IMR-90 (cell line): ENCODE measurements at regions not wholly inside any gene's neighbourhood (a gene's known extent, or its start where the extent isn't known, plus 50 kb on each side); places are given as distances from the start of the nearest gene placed in this dataset.

ENCODE experiments used
- ATAC-seq: fragments of 200-7000 bp; cut with Tn5 transposase; 2 replicates; pipeline ENCODE4 v1.9.1; 2020; ENCODE audit warnings: low read depth, mild to moderate bottlenecking, moderate library complexity
- BruUV-seq: library from RNA; stranded (reverse); fragments of 400-500 nt; replicated peaks from 2 replicates; lab custom pipeline; 2021; lab: Mats Ljungman, UMichigan
- CTCF ChIA-PET: fragments of 300-600 bp; formaldehyde crosslinking; extraction: SDS; loops from one replicate; lab custom pipeline; 2021; ENCODE audit warnings: antibody characterized with exemption; lab: Yijun Ruan, JAX
- POLR2A ChIA-PET: fragments of 300-600 bp; sonication (Branson Sonifier 250); formaldehyde crosslinking; loops from one replicate; lab custom pipeline; 2022; ENCODE audit warnings: antibody characterized with exemption; ENCODE audit not compliant: unreplicated experiment; lab: Charles Lee
- DNase-seq: peaks from one replicate; pipeline ENCODE4 v3.0.0; 2013
- H2AFZ ChIP-seq: replicated peaks from 2 replicates; pipeline ENCODE3; 2013; ENCODE audit warnings: low read length, mild to moderate bottlenecking; ENCODE audit not compliant: poor library complexity
- H2AK5ac ChIP-seq: 2 replicates; pipeline ENCODE4 v1.6.1; 2013; ENCODE audit warnings: low read depth, low read length, inconsistent platforms
- H2AK9ac ChIP-seq: replicated peaks from 2 replicates; pipeline ENCODE3; 2013; ENCODE audit warnings: mild to moderate bottlenecking, low read depth, low read length, moderate library complexity; ENCODE audit not compliant: poor library complexity
- H2BK120ac ChIP-seq: 2 replicates; pipeline ENCODE4 v1.6.1; 2013; ENCODE audit warnings: low read depth, low read length, inconsistent platforms
- H2BK15ac ChIP-seq: 3 replicates; pipeline ENCODE4 v1.6.1; 2013; ENCODE audit warnings: low read depth, low read length, inconsistent platforms
- H2BK20ac ChIP-seq: 2 replicates; pipeline ENCODE4 v1.6.1; 2013; ENCODE audit warnings: low read depth, mild to moderate bottlenecking, inconsistent platforms, low read length, moderate library complexity
- H2BK5ac ChIP-seq: 2 replicates; pipeline ENCODE4 v1.6.1; 2013; ENCODE audit warnings: mild to moderate bottlenecking, low read depth, low read length, inconsistent platforms; ENCODE audit not compliant: poor library complexity, severe bottlenecking
- H3K14ac ChIP-seq: replicated peaks from 2 replicates; pipeline ENCODE4 v1.6.1; 2013; ENCODE audit warnings: low read depth, low read length, inconsistent platforms
- H3K18ac ChIP-seq: 2 replicates; pipeline ENCODE4 v1.6.1; 2013; ENCODE audit warnings: low read depth, low read length, control low read depth
- H3K23ac ChIP-seq: 2 replicates; pipeline ENCODE4 v1.6.1; 2013; ENCODE audit warnings: low read depth, low read length, inconsistent platforms
- H3K27ac ChIP-seq: 2 replicates; pipeline ENCODE4 v1.5.1; 2013; ENCODE audit warnings: mild to moderate bottlenecking, control low read depth, low read length; ENCODE audit not compliant: insufficient read depth
- H3K27me3 ChIP-seq: 2 replicates; pipeline ENCODE4 v1.6.1; 2013; ENCODE audit warnings: low read length; ENCODE audit not compliant: control insufficient read depth, insufficient read depth
- H3K36me3 ChIP-seq: 2 replicates; pipeline ENCODE4 v1.6.1; 2013; ENCODE audit warnings: low read length, mixed read lengths; ENCODE audit not compliant: control insufficient read depth, insufficient read depth
- H3K4ac ChIP-seq: 2 replicates; pipeline ENCODE4 v1.6.1; 2013; ENCODE audit warnings: low read depth, low read length, inconsistent platforms
- H3K4me1 ChIP-seq: 2 replicates; pipeline ENCODE4 v1.6.1; 2013; ENCODE audit warnings: low read length, mixed read lengths; ENCODE audit not compliant: control insufficient read depth, insufficient read depth
- H3K4me2 ChIP-seq: 2 replicates; pipeline ENCODE4 v1.6.1; 2013; ENCODE audit warnings: low read depth, mild to moderate bottlenecking, control low read depth, low read length, moderate library complexity
- H3K4me3 ChIP-seq: 2 replicates; pipeline ENCODE4 v1.5.1; 2013; ENCODE audit warnings: low read depth, mild to moderate bottlenecking, control low read depth, low read length, moderate library complexity; ENCODE audit not compliant: insufficient read depth
- H3K56ac ChIP-seq: 2 replicates; pipeline ENCODE4 v1.6.1; 2013; ENCODE audit warnings: low read length, inconsistent platforms; ENCODE audit not compliant: insufficient read depth; ENCODE audit errors: extremely low read depth
- H3K79me1 ChIP-seq, 2 experiments: 2 replicates each; pipeline ENCODE4 v1.6.1; 2013; ENCODE audit warnings: low read length in 2 of 2, inconsistent platforms in 1 of 2, low read depth in 1 of 2
- H3K9ac ChIP-seq: 2 replicates; pipeline ENCODE4 v1.6.1; 2013; ENCODE audit warnings: low read depth, low read length, control low read depth
- H3K9me1 ChIP-seq: 2 replicates; pipeline ENCODE4 v1.6.1; 2013; ENCODE audit warnings: low read length, inconsistent platforms; ENCODE audit not compliant: insufficient read depth
- H3K9me3 ChIP-seq: 2 replicates; pipeline ENCODE4 v1.6.1; 2013; ENCODE audit warnings: low read length; ENCODE audit not compliant: control insufficient read depth, insufficient read depth
- H4K20me1 ChIP-seq: 2 replicates; pipeline ENCODE4 v1.6.1; 2013; ENCODE audit warnings: low read length, inconsistent platforms; ENCODE audit not compliant: insufficient read depth
- H4K5ac ChIP-seq: 2 replicates; pipeline ENCODE4 v1.6.1; 2013; ENCODE audit warnings: mild to moderate bottlenecking, low read depth, low read length, control low read depth
- H4K8ac ChIP-seq, 2 experiments: 2 replicates each; pipeline ENCODE4 v1.6.1; 2013; ENCODE audit warnings: low read depth in 2 of 2, low read length in 2 of 2, control low read depth in 1 of 2, inconsistent platforms in 1 of 2
- H4K91ac ChIP-seq: 2 replicates; pipeline ENCODE4 v1.6.1; 2013; ENCODE audit warnings: low read depth, low read length, inconsistent platforms; ENCODE audit not compliant: insufficient read depth
- BHLHE40 ChIP-seq: fragments of 150-350 bp; IDR thresholded peaks from 2 replicates; pipeline ENCODE4 v1.6.1; 2016; ENCODE audit warnings: mild to moderate bottlenecking, low read depth, low read length
- CEBPB ChIP-seq: IDR thresholded peaks from 2 replicates; pipeline ENCODE4 v1.6.1; 2012; ENCODE audit warnings: low read depth, low read length, improper control_type of control experiment
- CHD1 ChIP-seq: IDR thresholded peaks from 2 replicates; pipeline ENCODE4 v1.6.1; 2012; ENCODE audit warnings: low read depth, low read length, improper control_type of control experiment
- CTCF ChIP-seq: conservative IDR thresholded peaks from 2 replicates; pipeline ENCODE4 v1.5.1; 2012; ENCODE audit warnings: mild to moderate bottlenecking, low read depth, low read length, improper control_type of control experiment
- ELK1 ChIP-seq: fragments of 150-350 bp; IDR thresholded peaks from 2 replicates; pipeline ENCODE4 v1.6.1; 2016; ENCODE audit warnings: low read depth, mild to moderate bottlenecking, low read length, moderate library complexity, borderline replicate concordance
- FOS ChIP-seq: fragments of 150-350 bp; IDR thresholded peaks from 2 replicates; pipeline ENCODE4 v1.6.1; 2016; ENCODE audit warnings: low read depth, low read length
- MAFK ChIP-seq: IDR thresholded peaks from 2 replicates; pipeline ENCODE4 v1.6.1; 2012; ENCODE audit warnings: low read depth, low read length, improper control_type of control experiment
- MAZ ChIP-seq: IDR thresholded peaks from 2 replicates; pipeline ENCODE4 v1.6.1; 2012; ENCODE audit warnings: low read depth, mild to moderate bottlenecking, low read length, improper control_type of control experiment, moderate library complexity, borderline replicate concordance
- MXI1 ChIP-seq: IDR thresholded peaks from 2 replicates; pipeline ENCODE4 v1.6.1; 2012; ENCODE audit warnings: low read depth, mild to moderate bottlenecking, low read length, moderate library complexity, borderline replicate concordance
- NFE2L2 ChIP-seq: fragments of 150-350 bp; IDR thresholded peaks from 2 replicates; pipeline ENCODE4 v1.6.1; 2016; ENCODE audit warnings: low read depth, mild to moderate bottlenecking, low read length
- POLR2A ChIP-seq: IDR thresholded peaks from 2 replicates; pipeline ENCODE4 v1.6.1; 2012; ENCODE audit warnings: mild to moderate bottlenecking, low read depth, low read length
- RAD21 ChIP-seq: IDR thresholded peaks from 2 replicates; pipeline ENCODE4 v1.6.1; 2012; ENCODE audit warnings: low read length, improper control_type of control experiment
- RCOR1 ChIP-seq: IDR thresholded peaks from 2 replicates; pipeline ENCODE4 v1.6.1; 2012; ENCODE audit warnings: mild to moderate bottlenecking, low read length, improper control_type of control experiment; ENCODE audit not compliant: insufficient replicate concordance
- RFX5 ChIP-seq: IDR thresholded peaks from 2 replicates; pipeline ENCODE4 v1.8.0; 2012; ENCODE audit warnings: low read depth, mild to moderate bottlenecking, low read length, moderate library complexity
- SMC3 ChIP-seq: fragments of 150-350 bp; IDR thresholded peaks from 2 replicates; pipeline ENCODE4 v1.6.1; 2016; ENCODE audit warnings: low read depth, mild to moderate bottlenecking, antibody characterized with exemption, low read length, moderate library complexity
- USF2 ChIP-seq: fragments of 150-350 bp; IDR thresholded peaks from 2 replicates; pipeline ENCODE4 v1.6.1; 2017; ENCODE audit warnings: mild to moderate bottlenecking, antibody characterized with exemption, low read length, low read depth
- WGBS, 2 experiments: methylation state at CpG; one replicate each; pipeline versions ENCODE4 v1.1.5 to v1.1.7; 2013; ENCODE audit warnings: missing lambda C conversion rate in 2 of 2; ENCODE audit not compliant: insufficient read length in 1 of 2; ENCODE audit errors: extremely low coverage in 2 of 2; 5-methylcytosine and 5-hydroxymethylcytosine counted together
- dilution Hi-C: fragments of 300-500 bp; cut with HindIII; formaldehyde crosslinking; loops from one replicate; pipeline ENCODE4 v1.14.3; 2018; ENCODE audit warnings: low sequenced_read_pairs; ENCODE audit not compliant: unreplicated experiment
- in situ Hi-C: fragments of 300-500 bp; cut with MboI; formaldehyde crosslinking; loops from 3 replicates; pipeline ENCODE4 v1.14.3; 2019; ENCODE audit warnings: low sequenced_read_pairs, inconsistent platforms, mixed read lengths
- intact Hi-C: fragments of 100-400 bp; cut with micrococcal nuclease; formaldehyde crosslinking; loops from 2 replicates; pipeline ENCODE4 v1.10.0; 2022

GRCh38 chr4:17189759-17190158, 291.3 kb upstream of the LDB2 start:
- POLR2A ChIA-PET, result no interaction called here
- no CpG with 5 or more reads among the region's 3 CpGs for WGBS, 2 experiments
- H3K4me2 ChIP-seq, result peak overlapping the region; percentile 52
- peak overlapping the region; percentile 41; the same call in 1 of the 2 replicates for H2AK5ac ChIP-seq
- peaks cover 7% of the 10 kb centered on the region; the same call in 1 of the 2 replicates for H3K9me1 ChIP-seq
- intact Hi-C loops (loop anchor here (5.0 kb wide), 1 partner anchor 117 kb away; no protein-coding TSS in a partner anchor), in situ Hi-C loops (no loop called here), dilution Hi-C loops (no loop called here)
- H3K56ac ChIP-seq, result peak overlapping the region; percentile 11; the same call in 1 of the 2 replicates
- H3K9ac ChIP-seq, result peak overlapping the region; percentile 29; the same call in 1 of the 2 replicates
- no peak overlapping the region for H3K4me3 ChIP-seq
- H3K4me1 ChIP-seq, result peaks cover 19% of the 10 kb centered on the region
- peak overlapping the region; percentile 77; the same call in 1 of the 2 replicates for H4K91ac ChIP-seq
- DNase-seq (no peak), ATAC-seq (peak; percentile 4; the same call in 1 of the 2 replicates)
- peak overlapping the region; percentile 89; the same call in 1 of the 2 replicates for H3K27ac ChIP-seq
- no peak overlapping the region for H2AK9ac ChIP-seq
- peaks cover 2% of the 10 kb centered on the region; the same call in 1 of the 2 replicates for H3K9me3 ChIP-seq
- TF ChIP-seq RFX5 (no peak), SMC3 (no peak), ELK1 (no peak), CEBPB (no peak), RAD21 (no peak), CHD1 (no peak), RCOR1 (no peak), NFE2L2 (no peak), POLR2A (no peak), FOS (no peak), CTCF (no peak), MAFK (no peak), BHLHE40 (no peak), USF2 (no peak), MXI1 (no peak), MAZ (no peak)
- H2BK5ac ChIP-seq, result peak overlapping the region; percentile 16
- peak overlapping the region; percentile 83 for H2BK120ac ChIP-seq
- H3K36me3 ChIP-seq, result no peaks in the 10 kb centered on the region
- BruUV-seq, result no TSS peak
- H3K23ac ChIP-seq, result peak overlapping the region; percentile 25; the same call in 1 of the 2 replicates
- no peak overlapping the region for H2AFZ ChIP-seq
- H4K20me1 ChIP-seq, result no peaks in the 10 kb centered on the region
- CTCF ChIA-PET, result no interaction called here
- no peaks in the 10 kb centered on the region for H3K79me1 ChIP-seq
- peak overlapping the region; percentile 94 for H2BK20ac ChIP-seq
- H3K14ac ChIP-seq, result peak overlapping the region; percentile 75
- peak overlapping the region in 1 of 2 experiments; percentile 76; a peak in 2 of 4 replicates for H4K8ac ChIP-seq
- H3K4ac ChIP-seq, result peak overlapping the region; percentile 46
- H4K5ac ChIP-seq, result peak overlapping the region; percentile 55
- no peaks in the 10 kb centered on the region for H3K27me3 ChIP-seq
- peak overlapping the region; percentile 85; the same call in 2 of the 3 replicates for H2BK15ac ChIP-seq
- peak overlapping the region; percentile 6 for H3K18ac ChIP-seq
